K562 (cell line): ENCODE measurements at regions not wholly inside any gene's neighbourhood (a gene's known extent, or its start where the extent isn't known, plus 50 kb on each side); places are given as distances from the start of the nearest gene placed in this dataset.
"Not testable (repeated sequence)": the region's sequence is repeated elsewhere in the genome, so short reads cannot be mapped to it uniquely, and the experiment has no call there.

ENCODE experiments used
- JUN ChIP-seq, 2 experiments: sonication (generic) in 1 of 2; formaldehyde crosslinking in 1 of 2; IDR thresholded peaks; 2 replicates each; pipeline versions ENCODE4 v1.6.1 to v1.8.0; 2012 to 2022; ENCODE audit warnings: borderline replicate concordance in 2 of 2, mild to moderate bottlenecking in 2 of 2, improper control_type of control experiment in 1 of 2, low read depth in 1 of 2, low read length in 1 of 2, missing genetic modification reagents in 1 of 2
- MTA1 ChIP-seq: fragments of 450-650 bp; IDR thresholded peaks from 2 replicates; pipeline ENCODE4 v1.6.1; 2017; ENCODE audit warnings: borderline replicate concordance
- SMAD3 ChIP-seq: fragments of 450-650 bp; formaldehyde crosslinking; conservative IDR thresholded peaks from 2 replicates; pipeline ENCODE4 v1.4.0; 2020; ENCODE audit warnings: mild to moderate bottlenecking
- ZBTB7A ChIP-seq: IDR thresholded peaks from 2 replicates; pipeline ENCODE4 v1.6.1; 2011; ENCODE audit warnings: low read depth, mild to moderate bottlenecking, low read length, moderate library complexity, borderline replicate concordance; ENCODE audit not compliant: control insufficient read depth
- ZNF398 ChIP-seq: fragments of 250-450 bp; sonication (Bioruptor Pico); IDR thresholded peaks from 2 replicates; pipeline ENCODE4 v1.8.0; 2021; ENCODE audit warnings: moderate library complexity, mild to moderate bottlenecking, inconsistent platforms

- TF ChIP-seq ZBTB7A; MTA1; JUN (IDR thresholded peaks at IDR 0.05; ENCODE audit: borderline replicate concordance, low read depth, low read length); JUN (CRISPR knock-in tag; IDR thresholded peaks at IDR 0.05; ENCODE audit: borderline replicate concordance); ZNF398 (CRISPR knock-in tag); SMAD3 (CRISPR knock-in tag): not testable (repeated sequence)
Measured at GRCh38 chr22:47613181-47613580, 850.7 kb downstream of the TBC1D22A start.
